ENCODE measurements at regions not wholly inside any gene's neighbourhood (a gene's known extent, or its start where the extent isn't known, plus 50 kb on each side); places are given as distances from the start of the nearest gene placed in this dataset.

DNA sequence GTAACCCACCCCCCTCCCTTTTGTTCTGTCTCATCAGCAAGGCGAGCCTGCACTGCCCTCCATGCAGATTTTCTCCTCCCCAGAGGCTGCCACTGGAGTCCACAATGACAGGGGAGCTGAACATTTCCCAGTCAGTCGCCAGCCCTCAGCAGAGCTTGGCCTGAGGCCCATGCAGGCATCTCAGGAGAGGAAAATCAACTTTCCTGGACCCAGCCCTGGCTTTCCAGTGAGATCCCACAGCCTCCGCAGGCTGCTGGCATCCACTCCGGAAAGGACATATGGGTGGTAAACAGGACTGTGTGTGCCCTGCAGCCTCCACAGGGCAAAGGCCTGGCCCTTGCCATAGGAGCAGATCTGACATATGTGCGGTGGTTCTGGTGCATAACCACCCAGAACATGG lies 253.8 kb downstream of the TNS1 start:
- no peak for DNase-seq

- no peak for DNase-seq
Measured at GRCh38 chr2:217746808-217747207, 256.0 kb downstream of the TNS1 start.

DNA sequence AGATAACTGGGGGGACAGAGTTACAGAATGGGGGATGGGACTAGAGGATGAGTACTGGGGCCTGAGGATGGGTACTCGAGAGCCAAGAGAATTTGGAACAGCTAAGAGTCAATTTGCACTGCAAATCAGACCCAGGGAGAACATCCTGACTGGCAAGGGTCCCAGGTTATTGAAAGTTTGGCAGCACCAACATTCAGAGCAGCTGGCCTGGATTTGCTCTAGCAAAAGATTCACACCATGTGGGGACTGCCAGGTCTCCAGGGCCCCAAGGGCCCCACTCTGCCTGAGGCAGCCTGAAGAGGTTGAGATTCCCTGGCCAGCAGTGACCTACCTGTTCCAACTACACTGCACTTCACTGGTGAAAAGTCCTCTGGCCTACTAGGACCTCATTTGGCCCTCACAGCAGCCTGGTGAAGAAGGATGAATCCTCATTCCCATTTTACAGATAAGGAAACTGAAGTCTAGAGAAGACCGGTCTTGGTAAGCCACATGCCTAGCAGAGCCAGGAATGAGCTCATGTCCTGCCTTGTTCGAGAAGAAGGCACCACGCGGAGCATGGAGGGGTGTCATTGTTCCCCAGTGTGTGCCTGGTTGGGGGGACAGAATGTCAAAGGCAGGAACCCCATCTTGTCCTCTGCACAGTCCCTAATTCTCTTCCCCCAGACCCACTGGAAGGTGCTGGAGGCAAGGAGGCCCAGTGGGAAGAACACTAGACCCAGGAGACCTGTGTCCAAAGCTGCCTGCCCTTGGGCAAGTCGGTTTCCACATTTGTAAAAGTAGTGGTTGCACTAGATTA lies 258.6 kb downstream of the TNS1 start:
- no peak for DNase-seq

- DNase-seq: no peak
Measured at GRCh38 chr2:217743407-217743806, 259.4 kb downstream of the TNS1 start.

- no peak for DNase-seq
Measured at GRCh38 chr2:217742841-217743240, 260.0 kb downstream of the TNS1 start.

- DNase-seq: no peak
Measured at GRCh38 chr2:217742276-217742675, 260.5 kb downstream of the TNS1 start.

GRCh38 chr2:217741381-217741955 lies 261.3 kb downstream of the TNS1 start:
- no peak for DNase-seq

GRCh38 chr2:217740756-217741155 lies 262.0 kb downstream of the TNS1 start:
- no peak for DNase-seq

DNA sequence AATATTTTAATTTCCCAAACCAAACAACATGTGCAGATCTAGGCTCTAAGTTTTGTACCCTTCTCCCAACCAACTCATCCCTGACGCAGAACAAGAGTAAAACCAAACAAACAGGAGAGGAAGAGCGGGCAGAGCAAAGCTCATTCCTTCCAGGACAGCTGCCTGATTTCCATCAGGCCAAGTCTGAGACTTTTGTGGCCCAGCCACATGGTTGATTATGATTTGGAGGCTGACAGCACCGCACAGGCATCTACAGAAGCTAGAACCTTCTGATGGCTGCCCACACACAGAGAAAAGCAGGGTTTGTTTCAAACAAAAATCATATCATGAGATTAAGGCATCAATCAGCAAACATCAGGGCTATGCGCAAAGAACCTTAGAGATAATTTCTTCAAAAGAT lies 262.6 kb downstream of the TNS1 start:
- no peak for DNase-seq

DNA sequence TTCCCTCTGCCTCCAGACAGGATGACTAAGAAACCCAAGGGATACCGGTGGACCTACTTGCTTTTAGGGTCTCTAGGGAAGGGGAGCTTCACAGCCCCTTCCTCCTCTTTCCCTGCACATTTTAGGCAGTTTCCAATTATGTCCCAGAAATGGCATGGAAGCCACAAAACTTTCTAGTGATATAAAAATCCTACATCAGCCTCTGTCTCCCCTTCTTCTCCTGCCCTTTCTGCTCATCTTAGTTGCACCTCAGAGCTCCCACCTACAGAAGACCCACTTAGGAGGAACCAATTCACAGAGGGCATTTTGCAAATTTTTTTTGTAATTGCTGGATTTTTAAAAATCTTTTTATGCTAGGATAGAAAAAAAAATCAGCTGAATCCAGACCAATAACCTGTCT lies 263.1 kb downstream of the TNS1 start:
- no peak for DNase-seq

DNA sequence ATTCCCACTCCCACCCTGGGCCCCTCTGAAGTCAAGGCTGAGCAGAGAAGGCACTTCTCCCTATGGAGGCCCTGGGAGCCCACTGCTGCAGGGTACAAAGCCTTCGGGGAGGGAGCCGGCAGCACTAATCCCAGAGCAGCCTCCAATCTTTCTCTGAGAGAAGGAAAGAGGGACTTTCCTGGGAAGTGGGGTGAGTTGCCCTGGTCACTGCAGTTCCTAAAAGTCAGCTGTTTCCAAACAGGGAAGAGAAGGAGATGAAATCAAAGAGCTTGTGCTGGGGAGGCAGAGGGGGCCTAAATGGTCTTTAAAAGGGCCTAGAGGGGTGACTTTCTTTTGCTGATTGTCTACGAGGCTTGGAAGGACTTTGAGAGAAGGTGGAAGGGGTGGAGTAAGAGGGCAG lies 264.7 kb downstream of the TNS1 start:
- DNase-seq: no peak

DNA sequence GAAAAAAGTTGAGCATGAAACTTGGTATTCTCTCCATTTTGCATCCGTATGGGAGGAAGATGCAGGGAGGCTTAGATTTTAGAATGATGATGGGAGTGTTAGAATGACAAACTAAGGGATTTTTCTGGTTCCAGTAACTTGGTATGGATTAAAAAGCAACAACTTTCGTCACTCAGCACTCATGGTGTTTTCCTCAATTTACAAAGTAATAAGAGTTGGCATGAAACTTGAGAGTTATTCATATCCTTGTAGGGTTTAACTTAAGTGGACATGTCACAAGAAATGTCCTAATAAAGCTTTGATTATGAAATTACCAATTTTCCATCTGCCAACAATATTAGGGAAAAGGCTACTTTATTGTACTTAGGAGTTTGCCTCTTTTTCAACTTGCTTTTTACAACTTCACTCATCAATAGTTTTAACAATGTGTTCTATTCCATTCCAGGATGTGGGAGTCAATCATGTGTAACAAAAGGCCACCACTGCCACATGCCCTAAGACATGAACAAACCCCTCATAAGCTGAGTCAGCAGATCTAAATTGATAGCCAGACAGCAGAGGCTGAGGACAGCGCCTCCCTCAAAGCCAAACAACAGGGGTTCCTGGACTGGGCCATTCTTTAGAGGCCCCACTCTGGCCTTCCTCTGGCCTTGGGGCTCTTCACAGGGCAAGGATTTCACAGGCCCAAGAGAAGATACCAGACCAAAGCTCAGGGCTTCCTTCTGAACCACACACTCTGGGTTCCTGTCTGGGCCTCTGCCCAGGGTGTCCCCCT lies 265.8 kb downstream of the TNS1 start:
- no peak for DNase-seq

DNA sequence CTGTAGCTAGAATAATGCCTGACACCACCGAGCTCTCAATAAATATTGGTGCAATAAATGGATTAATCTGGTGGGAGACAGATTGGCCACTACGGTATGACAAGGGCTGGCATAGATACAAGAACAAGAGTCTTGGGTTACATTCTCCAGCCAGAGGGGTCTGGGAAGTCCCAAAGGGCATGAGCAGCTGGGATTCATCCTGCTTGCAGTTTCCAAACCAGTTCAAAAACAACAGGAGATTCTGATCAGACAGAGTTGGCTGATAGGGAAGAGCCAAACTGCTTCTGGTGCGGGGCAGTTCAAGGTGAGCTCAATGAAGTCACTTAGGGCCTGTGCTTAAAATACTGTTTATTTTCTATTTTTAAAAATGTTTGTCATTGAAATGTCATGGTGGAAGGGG lies 266.9 kb downstream of the TNS1 start:
- no peak for DNase-seq

DNA sequence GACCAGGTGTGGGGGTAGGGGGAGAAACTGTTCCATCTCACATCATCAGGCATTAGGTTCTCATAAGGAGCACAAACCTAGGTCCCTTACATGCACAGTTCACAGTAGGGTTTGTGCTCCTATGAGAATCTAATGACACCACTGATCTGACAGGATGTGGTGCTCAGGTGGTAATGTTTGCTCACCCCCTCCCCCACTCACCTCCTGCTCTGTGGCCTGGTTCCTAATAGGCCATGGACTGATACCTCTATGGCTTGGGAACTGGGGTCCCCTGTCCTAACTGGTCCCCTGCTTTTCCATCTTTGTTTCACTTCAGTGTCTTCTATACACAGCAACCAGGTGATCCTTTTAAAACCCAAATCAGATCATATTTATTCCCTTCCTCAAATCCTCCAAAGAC lies 267.8 kb downstream of the TNS1 start:
- DNase-seq: no peak

DNA sequence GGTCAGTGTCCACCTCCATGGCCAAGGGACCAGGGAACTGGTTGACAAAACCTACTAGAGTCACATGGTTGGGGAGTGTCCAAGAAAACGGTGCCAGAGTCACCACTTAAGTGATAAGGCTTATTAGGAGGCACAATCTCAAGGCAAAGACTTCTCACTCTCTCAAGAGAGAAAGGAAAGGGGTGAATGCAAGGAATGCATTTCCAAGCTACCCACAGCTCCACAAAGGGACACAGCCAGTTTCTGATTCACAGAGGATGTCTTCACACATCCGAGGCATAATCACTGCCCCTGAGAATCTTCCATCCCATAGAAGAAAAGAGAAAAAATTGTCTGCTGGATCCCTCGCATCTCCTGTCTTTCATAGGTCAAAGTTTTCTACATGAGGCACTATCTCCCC lies 269.3 kb downstream of the TNS1 start:
- no peak for DNase-seq

GRCh38 chr2:217732992-217733391 lies 269.8 kb downstream of the TNS1 start:
- DNase-seq: no peak

DNA sequence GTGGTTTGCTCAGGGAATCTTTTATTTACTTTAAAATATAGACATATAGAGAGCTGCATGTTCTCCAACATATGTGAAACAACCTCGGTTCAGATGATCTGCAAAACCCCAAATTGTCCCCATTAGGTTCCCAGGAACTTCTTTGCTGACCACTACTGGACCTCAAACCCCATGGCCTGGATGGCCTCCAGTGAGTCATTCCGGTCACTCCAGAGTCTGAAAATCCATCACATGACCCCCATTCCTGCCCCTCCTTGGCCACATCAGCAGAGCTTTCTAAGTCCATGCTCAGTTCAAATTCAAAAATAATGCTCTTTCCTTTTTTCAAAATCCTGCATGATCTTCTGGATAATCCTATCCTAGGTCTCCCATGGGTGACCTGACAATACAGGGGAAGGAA lies 271.0 kb downstream of the TNS1 start:
- DNase-seq: no peak

- DNase-seq: no peak
Measured at GRCh38 chr2:217729421-217730053, 273.3 kb downstream of the TNS1 start.

DNA sequence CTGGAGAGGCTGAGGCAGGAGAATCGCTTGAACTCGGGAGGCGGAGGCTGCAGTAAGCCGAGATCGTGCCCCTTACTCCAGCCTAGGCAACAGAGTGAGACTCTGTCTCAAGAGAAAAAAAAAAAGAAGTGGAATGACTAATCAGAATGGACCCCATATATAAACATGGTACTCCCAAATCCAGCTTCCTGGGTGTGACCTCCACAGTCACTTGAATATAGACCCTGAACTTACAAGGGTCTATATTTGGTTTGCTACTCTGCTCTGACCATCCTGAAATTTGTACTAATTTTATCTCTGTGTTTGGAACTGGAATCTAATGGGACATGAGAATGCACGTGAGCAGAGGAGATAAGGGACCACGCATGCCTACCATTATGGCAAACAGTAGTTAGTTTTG lies 275.0 kb downstream of the TNS1 start:
- DNase-seq: no peak

- no peak for DNase-seq
Measured at GRCh38 chr2:217725409-217725808, 277.4 kb downstream of the TNS1 start.

GRCh38 chr2:217724471-217724870 lies 278.3 kb downstream of the TNS1 start:
- DNase-seq: no peak

- DNase-seq: no peak
Measured at GRCh38 chr2:217723981-217724380, 278.8 kb downstream of the TNS1 start.

GRCh38 chr2:217722883-217723472 lies 279.8 kb downstream of the TNS1 start:
- no peak for DNase-seq

All from activated effector memory CD4-positive, alpha-beta T cell treated with anti-CD3 and anti-CD28 coated beads, Interleukin-2, amount 50 U/mL, for 16 hours (primary cell).